Lower lobe of right lung (tissue), 2 donors: ENCODE measurements at regions not wholly inside any gene's neighbourhood (a gene's known extent, or its start where the extent isn't known, plus 50 kb on each side); places are given as distances from the start of the nearest gene placed in this dataset.

Experiments
- ATAC-seq, 2 donors: fragments of 200-7000 bp; cut with Tn5 transposase; one replicate each; pipeline ENCODE4 v1.9.1; 2020 to 2022; ENCODE audit warnings: mild to moderate bottlenecking in 2 of 2, moderate library complexity in 2 of 2
- DNase-seq: peaks from one replicate; pipeline ENCODE4 v3.0.0-alpha.2; 2020
- H3K27ac ChIP-seq: fragments of 200-600 bp; one replicate; pipeline ENCODE4 v1.8.0; 2022
- H3K27me3 ChIP-seq: fragments of 200-600 bp; one replicate; pipeline ENCODE4 v1.8.0; 2022; ENCODE audit warnings: low read depth
- H3K36me3 ChIP-seq: fragments of 200-600 bp; one replicate; pipeline ENCODE4 v1.8.0; 2022; ENCODE audit warnings: mild to moderate bottlenecking
- H3K4me1 ChIP-seq: fragments of 200-600 bp; one replicate; pipeline ENCODE4 v1.8.0; 2022
- H3K4me3 ChIP-seq: fragments of 200-600 bp; one replicate; pipeline ENCODE4 v1.8.0; 2022; ENCODE audit warnings: mild to moderate bottlenecking
- H3K9me3 ChIP-seq: fragments of 200-600 bp; one replicate; pipeline ENCODE4 v1.8.0; 2022
- intact Hi-C: fragments of 100-400 bp; cut with DNase I; formaldehyde crosslinking; loops from one replicate; pipeline ENCODE4 v1.11.0; 2022
- TF ChIP-seq, protein P1 (sequence below): fragments of 200-600 bp; IDR thresholded peaks from one replicate; pipeline ENCODE4 v1.8.0; 2022; ENCODE audit warnings: antibody characterized with exemption, mild to moderate bottlenecking
- donor health status: DM: no; HTN: yes; CAD: no; lungs with severe emphysema.

DNA sequence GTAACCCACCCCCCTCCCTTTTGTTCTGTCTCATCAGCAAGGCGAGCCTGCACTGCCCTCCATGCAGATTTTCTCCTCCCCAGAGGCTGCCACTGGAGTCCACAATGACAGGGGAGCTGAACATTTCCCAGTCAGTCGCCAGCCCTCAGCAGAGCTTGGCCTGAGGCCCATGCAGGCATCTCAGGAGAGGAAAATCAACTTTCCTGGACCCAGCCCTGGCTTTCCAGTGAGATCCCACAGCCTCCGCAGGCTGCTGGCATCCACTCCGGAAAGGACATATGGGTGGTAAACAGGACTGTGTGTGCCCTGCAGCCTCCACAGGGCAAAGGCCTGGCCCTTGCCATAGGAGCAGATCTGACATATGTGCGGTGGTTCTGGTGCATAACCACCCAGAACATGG lies 253.8 kb downstream of the TNS1 start:
- ATAC-seq = no peak
- no peaks in the 10 kb centered on the region for H3K9me3 ChIP-seq
- no peak for DNase-seq

DNA sequence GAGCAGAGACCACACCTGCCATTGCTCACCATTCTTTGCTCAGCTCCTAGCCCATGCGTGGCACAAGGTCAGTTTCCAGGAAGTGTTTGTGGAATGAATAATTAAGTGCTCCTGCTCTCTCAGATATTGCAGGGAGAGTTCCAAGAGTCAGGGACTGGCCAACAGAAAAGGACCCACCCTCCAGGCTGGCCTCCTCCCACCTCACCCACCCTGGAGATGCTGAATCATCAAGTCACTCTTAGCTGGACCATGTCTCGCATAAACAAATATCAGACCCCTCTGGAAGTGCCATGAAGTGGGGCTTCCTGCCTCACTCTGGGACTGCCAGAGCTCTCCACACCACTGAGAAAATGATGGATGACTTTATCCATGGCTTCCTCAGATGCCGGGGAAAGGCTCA lies 256.0 kb downstream of the TNS1 start:
- H3K9me3 ChIP-seq = no peaks in the 10 kb centered on the region
- TF ChIP-seq, protein P1, sequence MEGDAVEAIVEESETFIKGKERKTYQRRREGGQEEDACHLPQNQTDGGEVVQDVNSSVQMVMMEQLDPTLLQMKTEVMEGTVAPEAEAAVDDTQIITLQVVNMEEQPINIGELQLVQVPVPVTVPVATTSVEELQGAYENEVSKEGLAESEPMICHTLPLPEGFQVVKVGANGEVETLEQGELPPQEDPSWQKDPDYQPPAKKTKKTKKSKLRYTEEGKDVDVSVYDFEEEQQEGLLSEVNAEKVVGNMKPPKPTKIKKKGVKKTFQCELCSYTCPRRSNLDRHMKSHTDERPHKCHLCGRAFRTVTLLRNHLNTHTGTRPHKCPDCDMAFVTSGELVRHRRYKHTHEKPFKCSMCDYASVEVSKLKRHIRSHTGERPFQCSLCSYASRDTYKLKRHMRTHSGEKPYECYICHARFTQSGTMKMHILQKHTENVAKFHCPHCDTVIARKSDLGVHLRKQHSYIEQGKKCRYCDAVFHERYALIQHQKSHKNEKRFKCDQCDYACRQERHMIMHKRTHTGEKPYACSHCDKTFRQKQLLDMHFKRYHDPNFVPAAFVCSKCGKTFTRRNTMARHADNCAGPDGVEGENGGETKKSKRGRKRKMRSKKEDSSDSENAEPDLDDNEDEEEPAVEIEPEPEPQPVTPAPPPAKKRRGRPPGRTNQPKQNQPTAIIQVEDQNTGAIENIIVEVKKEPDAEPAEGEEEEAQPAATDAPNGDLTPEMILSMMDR = no peak

More for the DNA sequence above, 253.8 kb downstream of the TNS1 start:
- H3K4me3 ChIP-seq = no peak overlapping the region
- no peaks in the 10 kb centered on the region for H3K4me1 ChIP-seq
- H3K27me3 ChIP-seq = no peaks in the 10 kb centered on the region
- intact Hi-C loops = no loop called here
- no peaks in the 10 kb centered on the region for H3K36me3 ChIP-seq
- TF ChIP-seq, protein P1 = no peak
- no peak overlapping the region for H3K27ac ChIP-seq

GRCh38 chr2:217743966-217744761 lies 258.6 kb downstream of the TNS1 start:
- no peak for DNase-seq
- TF ChIP-seq, protein P1 = no peak
- Histone ChIP-seq H3K4me1 (peaks cover 8% of the 10 kb centered on the region), H3K36me3 (no peaks in the 10 kb centered on the region), H3K9me3 (no peaks in the 10 kb centered on the region), H3K27me3 (no peaks in the 10 kb centered on the region), H3K4me3 (no peak overlapping the region), H3K27ac (no peak overlapping the region)
- intact Hi-C loops = no loop called here
- no peak for ATAC-seq

More for the DNA sequence above, 256.0 kb downstream of the TNS1 start:
- no peaks in the 10 kb centered on the region for H3K36me3 ChIP-seq
- H3K27me3 ChIP-seq = no peaks in the 10 kb centered on the region
- no peak overlapping the region for H3K27ac ChIP-seq
- intact Hi-C loops = no loop called here
- no peak overlapping the region for H3K4me3 ChIP-seq
- ATAC-seq = no peak
- no peak for DNase-seq
- no peaks in the 10 kb centered on the region for H3K4me1 ChIP-seq

- TF ChIP-seq, protein P1 = no peak
- H3K9me3 ChIP-seq = no peaks in the 10 kb centered on the region
- H3K27me3 ChIP-seq = no peaks in the 10 kb centered on the region
- intact Hi-C loops = no loop called here
- no peak overlapping the region for H3K27ac ChIP-seq
- peaks cover 8% of the 10 kb centered on the region for H3K4me1 ChIP-seq
- DNase-seq (no peak), ATAC-seq (no peak)
- H3K4me3 ChIP-seq = no peak overlapping the region
- no peaks in the 10 kb centered on the region for H3K36me3 ChIP-seq
These were observed 259.4 kb downstream of the TNS1 start for GRCh38 chr2:217743407-217743806.

DNA sequence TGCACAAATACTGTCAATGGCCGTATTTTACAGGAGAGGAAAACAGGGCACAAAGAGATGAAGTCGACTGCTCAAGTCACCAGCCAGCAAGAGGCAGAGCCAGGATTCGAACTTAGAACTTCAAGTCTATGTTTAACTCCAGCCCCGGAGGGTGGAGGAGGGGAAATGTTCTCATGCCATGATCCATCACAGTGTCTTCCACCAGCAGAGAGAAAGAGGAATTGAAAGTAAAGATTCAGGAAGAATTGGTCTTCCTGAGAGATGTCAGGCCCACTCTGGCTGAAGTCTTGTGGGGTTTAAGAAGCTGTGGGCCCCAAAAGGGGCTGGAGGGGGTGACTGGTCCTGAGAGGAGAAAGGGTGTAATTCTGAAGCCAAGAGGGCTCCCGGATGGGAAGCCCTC lies 260.0 kb downstream of the TNS1 start:
- intact Hi-C loops = no loop called here
- Histone ChIP-seq H3K4me1 (peaks cover 8% of the 10 kb centered on the region), H3K36me3 (no peaks in the 10 kb centered on the region), H3K4me3 (no peak overlapping the region), H3K27ac (no peak overlapping the region), H3K9me3 (no peaks in the 10 kb centered on the region), H3K27me3 (no peaks in the 10 kb centered on the region)
- DNase-seq (no peak), ATAC-seq (no peak)
- TF ChIP-seq, protein P1 = no peak
